ENCODE measurements at regions not wholly inside any gene's neighbourhood (a gene's known extent, or its start where the extent isn't known, plus 50 kb on each side); places are given as distances from the start of the nearest gene placed in this dataset.
A peak's percentile ranks its signal among the peaks of the same experiment; 100 is the strongest.
"Not testable (repeated sequence)": the region's sequence is repeated elsewhere in the genome, so short reads cannot be mapped to it uniquely, and the experiment has no call there.

DNA sequence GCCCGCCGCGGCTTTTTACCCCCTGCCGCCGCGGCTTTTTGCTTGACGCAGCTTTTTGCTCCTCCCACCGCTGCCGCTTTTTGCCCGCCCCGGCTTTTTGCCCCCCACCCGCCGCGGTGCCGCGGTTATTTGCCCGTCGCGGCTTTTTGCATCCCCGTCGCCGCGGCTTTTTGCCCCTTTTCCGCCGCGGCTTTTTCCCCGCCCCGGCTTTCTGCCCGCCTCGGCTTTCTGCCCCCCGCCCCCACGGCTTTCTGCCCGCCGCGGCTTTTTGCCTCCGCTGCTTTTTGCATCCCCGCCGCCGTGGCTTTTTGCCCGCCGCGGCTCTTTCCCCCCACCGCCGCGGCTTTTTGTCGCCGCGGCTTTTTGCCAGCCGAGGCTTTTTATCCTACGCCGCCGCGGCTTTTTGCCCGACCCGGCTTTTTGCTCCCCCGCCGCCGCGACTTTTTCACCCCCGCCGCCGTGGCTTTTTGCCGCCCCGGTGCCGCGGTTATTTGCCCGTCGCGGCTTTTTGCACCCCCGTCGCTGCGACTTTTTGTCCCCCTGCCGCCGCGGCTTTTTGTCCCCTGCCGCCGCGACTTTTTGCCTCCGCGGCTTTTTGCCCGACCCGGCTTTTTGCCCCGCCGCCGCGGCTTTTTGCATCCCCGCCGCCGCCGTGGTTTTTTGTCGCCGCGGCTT, 105.5 kb upstream of the FAM72C start:
- H3K79me2 ChIP-seq (ENCODE audit: control insufficient read depth, insufficient read depth, low read length); H3K36me3 ChIP-seq (ENCODE audit: control insufficient read depth in 2 of 2, extremely low read depth in 1 of 2, insufficient read depth in 2 of 2, low read length in 2 of 2); FAIRE-seq; H3K27ac ChIP-seq (ENCODE audit: control insufficient read depth, insufficient read depth, low read length); H4K20me1 ChIP-seq (ENCODE audit: control insufficient read depth, extremely low read depth, insufficient read depth, low read length); H3K9me1 ChIP-seq (ENCODE audit: control insufficient read depth, extremely low read depth, insufficient read depth, low read length); H2AFZ ChIP-seq (ENCODE audit: control insufficient read depth, low read length); H3K4me1 ChIP-seq (ENCODE audit: control insufficient read depth, extremely low read depth, insufficient read depth, low read length); dilution Hi-C loops (cut with MboI; ENCODE audit: extremely low pct_ligation_motif_present, low sequenced_read_pairs); H3K9ac ChIP-seq (ENCODE audit: control insufficient read depth, extremely low read depth, insufficient read depth, low read length); H3K9me3 ChIP-seq (ENCODE audit: control insufficient read depth, low read depth, low read length); DNase-seq (ENCODE audit: low read depth, low spot score); H3K27me3 ChIP-seq (ENCODE audit: control insufficient read depth, extremely low read depth, insufficient read depth, low read length): not testable (repeated sequence)
- TF ChIP-seq EZH2 (IDR thresholded peaks at IDR 0.05; ENCODE audit: low read length): peak; percentile 40
- Histone ChIP-seq H3K4me2 (ENCODE audit: control insufficient read depth, extremely low read depth, insufficient read depth, low read depth, low read length) (peak overlapping the region; percentile 22), H3K4me3 (ENCODE audit: control insufficient read depth in 2 of 3, extremely low read depth in 1 of 3, insufficient read depth in 2 of 3, low read depth in 1 of 3, low read length in 3 of 3) (peak overlapping the region in 2 of 3 experiments; percentile 43 to 49)

DNA sequence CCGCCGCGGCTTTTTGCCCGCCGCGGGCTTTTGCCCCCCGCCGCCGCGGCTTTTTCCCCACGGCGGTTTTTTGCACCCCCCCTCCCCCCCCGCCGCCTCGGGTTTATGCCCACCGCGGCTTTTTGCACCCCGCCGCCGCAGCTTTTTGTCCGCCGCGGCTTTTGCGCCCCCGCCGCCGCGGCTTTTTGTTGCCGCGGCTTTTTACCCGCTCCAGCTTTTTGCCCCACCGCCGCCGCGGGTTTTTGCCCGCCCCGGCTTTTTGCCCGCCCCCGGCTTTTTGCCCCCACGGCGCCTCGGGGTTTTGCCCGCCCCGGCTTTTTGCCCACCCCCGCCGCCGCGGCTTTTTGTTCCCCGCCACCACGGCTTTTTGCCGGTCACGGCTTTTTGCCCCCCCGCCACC, 104.9 kb upstream of the FAM72C start:
- H3K36me3 ChIP-seq (ENCODE audit: control insufficient read depth in 2 of 2, extremely low read depth in 1 of 2, insufficient read depth in 2 of 2, low read length in 2 of 2); H3K79me2 ChIP-seq (ENCODE audit: control insufficient read depth, insufficient read depth, low read length); H4K20me1 ChIP-seq (ENCODE audit: control insufficient read depth, extremely low read depth, insufficient read depth, low read length); dilution Hi-C loops (cut with MboI; ENCODE audit: extremely low pct_ligation_motif_present, low sequenced_read_pairs); H3K4me1 ChIP-seq (ENCODE audit: control insufficient read depth, extremely low read depth, insufficient read depth, low read length); H3K27ac ChIP-seq (ENCODE audit: control insufficient read depth, insufficient read depth, low read length); H2AFZ ChIP-seq (ENCODE audit: control insufficient read depth, low read length); FAIRE-seq; H3K9ac ChIP-seq (ENCODE audit: control insufficient read depth, extremely low read depth, insufficient read depth, low read length); H3K4me2 ChIP-seq (ENCODE audit: control insufficient read depth, extremely low read depth, insufficient read depth, low read depth, low read length); H3K9me3 ChIP-seq (ENCODE audit: control insufficient read depth, low read depth, low read length); DNase-seq (ENCODE audit: low read depth, low spot score); H3K9me1 ChIP-seq (ENCODE audit: control insufficient read depth, extremely low read depth, insufficient read depth, low read length); H3K27me3 ChIP-seq (ENCODE audit: control insufficient read depth, extremely low read depth, insufficient read depth, low read length): not testable (repeated sequence)
- H3K4me3 ChIP-seq (ENCODE audit: control insufficient read depth in 2 of 3, extremely low read depth in 1 of 3, insufficient read depth in 2 of 3, low read depth in 1 of 3, low read length in 3 of 3): peak overlapping the region in 1 of 3 experiments; percentile 43

- H3K9ac ChIP-seq (ENCODE audit: control insufficient read depth, extremely low read depth, insufficient read depth, low read length); FAIRE-seq; DNase-seq (ENCODE audit: low read depth, low spot score): not testable (repeated sequence)
Observed at GRCh38 chr1:144070394-144071053, 98.7 kb upstream of the FAM72C start.

DNA sequence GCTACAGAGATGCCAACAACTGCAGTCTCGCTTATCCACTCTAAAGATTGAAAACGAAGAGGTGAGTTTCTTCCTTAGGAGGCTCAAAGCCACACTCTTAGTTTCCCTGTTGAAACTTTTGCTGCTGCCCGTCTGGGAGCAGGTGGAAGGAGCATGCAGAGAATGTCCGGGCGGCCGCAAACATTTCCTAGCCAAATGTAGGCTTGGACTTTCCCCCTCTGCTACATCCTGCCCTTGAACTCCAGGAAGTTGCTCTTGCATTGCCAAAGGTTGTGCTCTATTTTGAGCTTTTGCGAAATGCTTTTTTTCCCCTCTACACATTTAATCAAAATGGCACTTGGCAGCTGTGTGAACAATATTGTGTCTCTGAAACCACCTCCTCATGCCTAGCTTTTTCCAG, 95.3 kb upstream of the FAM72C start:
- H3K9ac ChIP-seq (ENCODE audit: control insufficient read depth, extremely low read depth, insufficient read depth, low read length); H3K36me3 ChIP-seq (ENCODE audit: control insufficient read depth in 2 of 2, extremely low read depth in 1 of 2, insufficient read depth in 2 of 2, low read length in 2 of 2); H3K4me3 ChIP-seq (ENCODE audit: control insufficient read depth in 2 of 3, extremely low read depth in 1 of 3, insufficient read depth in 2 of 3, low read depth in 1 of 3, low read length in 3 of 3); H3K27me3 ChIP-seq (ENCODE audit: control insufficient read depth, extremely low read depth, insufficient read depth, low read length); H2AFZ ChIP-seq (ENCODE audit: control insufficient read depth, low read length); FAIRE-seq; H4K20me1 ChIP-seq (ENCODE audit: control insufficient read depth, extremely low read depth, insufficient read depth, low read length); H3K27ac ChIP-seq (ENCODE audit: control insufficient read depth, insufficient read depth, low read length); dilution Hi-C loops (cut with MboI; ENCODE audit: extremely low pct_ligation_motif_present, low sequenced_read_pairs); H3K9me1 ChIP-seq (ENCODE audit: control insufficient read depth, extremely low read depth, insufficient read depth, low read length); DNase-seq (ENCODE audit: low read depth, low spot score); H3K4me2 ChIP-seq (ENCODE audit: control insufficient read depth, extremely low read depth, insufficient read depth, low read depth, low read length); H3K79me2 ChIP-seq (ENCODE audit: control insufficient read depth, insufficient read depth, low read length); H3K4me1 ChIP-seq (ENCODE audit: control insufficient read depth, extremely low read depth, insufficient read depth, low read length); H3K9me3 ChIP-seq (ENCODE audit: control insufficient read depth, low read depth, low read length): not testable (repeated sequence)

More at GRCh38 chr1:144070394-144071053, 98.7 kb upstream of the FAM72C start:
- H3K9me1 ChIP-seq (ENCODE audit: control insufficient read depth, extremely low read depth, insufficient read depth, low read length); H3K9me3 ChIP-seq (ENCODE audit: control insufficient read depth, low read depth, low read length); H3K27ac ChIP-seq (ENCODE audit: control insufficient read depth, insufficient read depth, low read length); dilution Hi-C loops (cut with MboI; ENCODE audit: extremely low pct_ligation_motif_present, low sequenced_read_pairs); H3K79me2 ChIP-seq (ENCODE audit: control insufficient read depth, insufficient read depth, low read length); H3K4me1 ChIP-seq (ENCODE audit: control insufficient read depth, extremely low read depth, insufficient read depth, low read length); H3K4me3 ChIP-seq (ENCODE audit: control insufficient read depth in 2 of 3, extremely low read depth in 1 of 3, insufficient read depth in 2 of 3, low read depth in 1 of 3, low read length in 3 of 3); H3K36me3 ChIP-seq (ENCODE audit: control insufficient read depth in 2 of 2, extremely low read depth in 1 of 2, insufficient read depth in 2 of 2, low read length in 2 of 2); H4K20me1 ChIP-seq (ENCODE audit: control insufficient read depth, extremely low read depth, insufficient read depth, low read length); H3K27me3 ChIP-seq (ENCODE audit: control insufficient read depth, extremely low read depth, insufficient read depth, low read length); H3K4me2 ChIP-seq (ENCODE audit: control insufficient read depth, extremely low read depth, insufficient read depth, low read depth, low read length); H2AFZ ChIP-seq (ENCODE audit: control insufficient read depth, low read length): not testable (repeated sequence)

All from keratinocyte (primary cell).